Endothelial cell of umbilical vein (primary cell): ENCODE measurements at regions not wholly inside any gene's neighbourhood (a gene's known extent, or its start where the extent isn't known, plus 50 kb on each side); places are given as distances from the start of the nearest gene placed in this dataset.

ENCODE experiments used
- BruUV-seq: library from RNA; stranded (reverse); fragments of 400-500 nt; replicated peaks from 2 replicates; lab custom pipeline; 2021; lab: Mats Ljungman, UMichigan
- CTCF ChIA-PET: fragments of 300-600, 350-600 bp; sonication (Branson Sonifier 250); formaldehyde crosslinking; loops from one replicate; lab custom pipeline; 2021; ENCODE audit warnings: antibody characterized with exemption, inconsistent platforms; lab: Charles Lee
- POLR2A ChIA-PET: fragments of 300-600, 350-600 bp; sonication (Branson Sonifier 250); formaldehyde crosslinking; loops from one replicate; lab custom pipeline; 2021; ENCODE audit warnings: antibody characterized with exemption, inconsistent platforms; lab: Charles Lee
- DNase-seq: peaks from one replicate; pipeline ENCODE4 v3.0.0-alpha.2; 2011; ENCODE audit warnings: low read depth, low spot score
- FAIRE-seq: peaks from 2 replicates; lab custom pipeline; 2011; peaks lifted over from hg19 to GRCh38; lab: Jason Lieb, UNC
- H2AFZ ChIP-seq: 2 replicates; pipeline ENCODE4 v1.6.0; 2012; ENCODE audit warnings: low read depth, low read length, control low read depth, inconsistent platforms
- H3K27ac ChIP-seq: 2 replicates; pipeline ENCODE4 v1.5.1; 2011; ENCODE audit warnings: low read depth, mild to moderate bottlenecking, control low read depth, low read length, moderate library complexity; ENCODE audit not compliant: insufficient read depth
- H3K27me3 ChIP-seq, 2 experiments: 2 replicates each; pipeline versions ENCODE4 v1.6.0 to v1.6.1; 2011; ENCODE audit warnings: low read length in 2 of 2, mixed read lengths in 1 of 2; ENCODE audit not compliant: control insufficient read depth in 2 of 2, insufficient read depth in 2 of 2
- H3K36me3 ChIP-seq, 2 experiments: 2 replicates in 1 of 2; 3 replicates in 1 of 2; pipeline ENCODE4 v1.5.1; 2011; ENCODE audit warnings: low read length in 2 of 2, mild to moderate bottlenecking in 1 of 2, moderate library complexity in 1 of 2; ENCODE audit not compliant: control insufficient read depth in 2 of 2, insufficient read depth in 2 of 2; ENCODE audit errors: extremely low read depth in 1 of 2
- H3K4me1 ChIP-seq: 3 replicates; pipeline ENCODE4 v1.5.1; 2011; ENCODE audit warnings: mild to moderate bottlenecking, low read length; ENCODE audit not compliant: control insufficient read depth, insufficient read depth; ENCODE audit errors: extremely low read depth
- H3K4me2 ChIP-seq: 2 replicates; pipeline ENCODE4 v1.6.1; 2011; ENCODE audit warnings: low read length, control low read depth, mixed read lengths; ENCODE audit not compliant: insufficient read depth
- H3K4me3 ChIP-seq, 3 experiments: fragments of 200-600 bp in 1 of 3; sonication (generic), shearing (Covaris generic) in 1 of 3; replicated peaks in 1 of 3; 2 replicates each; pipeline ENCODE4 v1.5.1; 2011 to 2016; ENCODE audit warnings: control low read depth in 3 of 3, low read length in 3 of 3, mild to moderate bottlenecking in 2 of 3, inconsistent platforms in 1 of 3, low read depth in 1 of 3, moderate library complexity in 1 of 3; ENCODE audit not compliant: insufficient read depth in 1 of 3
- H3K79me2 ChIP-seq: 2 replicates; pipeline ENCODE4 v1.6.0; 2012; ENCODE audit warnings: low read length, inconsistent platforms; ENCODE audit not compliant: control insufficient read depth, insufficient read depth
- H3K9ac ChIP-seq: replicated peaks from 2 replicates; pipeline ENCODE3; 2011; ENCODE audit warnings: low read length, control low read depth; ENCODE audit not compliant: insufficient read depth; ENCODE audit errors: extremely low read depth
- H3K9me1 ChIP-seq: replicated peaks from 3 replicates; pipeline ENCODE4 v1.6.0; 2011; ENCODE audit warnings: mild to moderate bottlenecking, low read length; ENCODE audit not compliant: control insufficient read depth, insufficient read depth; ENCODE audit errors: extremely low read depth
- H3K9me3 ChIP-seq: replicated peaks from 2 replicates; pipeline ENCODE4 v1.5.1; 2012; ENCODE audit warnings: low read length, inconsistent platforms; ENCODE audit not compliant: control insufficient read depth, insufficient read depth
- H4K20me1 ChIP-seq: replicated peaks from 2 replicates; pipeline ENCODE3; 2011; ENCODE audit warnings: mild to moderate bottlenecking, low read length; ENCODE audit not compliant: control insufficient read depth, insufficient read depth; ENCODE audit errors: extremely low read depth
- EZH2 ChIP-seq: IDR thresholded peaks from 2 replicates; pipeline ENCODE4 v1.6.1; 2012; ENCODE audit warnings: borderline replicate concordance, low read depth, mild to moderate bottlenecking, moderate library complexity, low read length, inconsistent platforms; ENCODE audit not compliant: severe bottlenecking
- FOS ChIP-seq: IDR thresholded peaks from 2 replicates; pipeline ENCODE4 v1.6.1; 2011; ENCODE audit warnings: mild to moderate bottlenecking, low read length, moderate library complexity, borderline replicate concordance; ENCODE audit not compliant: insufficient read depth
- GATA2 ChIP-seq: IDR thresholded peaks from 2 replicates; pipeline ENCODE4 v1.7.0; 2011; ENCODE audit warnings: low read depth, mild to moderate bottlenecking, moderate library complexity, mixed read lengths, low read length; ENCODE audit not compliant: insufficient read length, insufficient read depth
- JUN ChIP-seq: IDR thresholded peaks from 2 replicates; pipeline ENCODE4 v1.6.1; 2011; ENCODE audit warnings: borderline replicate concordance, low read depth; ENCODE audit not compliant: insufficient read length, insufficient read depth
- MYC ChIP-seq: IDR thresholded peaks from one replicate; pipeline ENCODE4 v1.6.1; 2011; ENCODE audit warnings: mild to moderate bottlenecking, low read depth, low read length
- POLR2A ChIP-seq: IDR thresholded peaks from 2 replicates; pipeline ENCODE4 v1.6.1; 2012; ENCODE audit warnings: low read depth, mild to moderate bottlenecking, control low read depth, low read length
- POLR2AphosphoS5 ChIP-seq: IDR thresholded peaks from 2 replicates; pipeline ENCODE4 v1.6.1; 2012; ENCODE audit warnings: low read depth, mild to moderate bottlenecking, control low read depth, low read length, moderate library complexity; ENCODE audit not compliant: insufficient read depth
- dilution Hi-C: fragments of 300-500 bp; cut with MboI; formaldehyde crosslinking; loops from one replicate; pipeline ENCODE4 v1.15.0; 2019; ENCODE audit warnings: low sequenced_read_pairs; ENCODE audit not compliant: extremely low pct_ligation_motif_present
- intact Hi-C: fragments of 100-400 bp; cut with micrococcal nuclease; formaldehyde crosslinking; loops from one replicate; pipeline ENCODE4 v1.10.0; 2022
- TF ChIP-seq, protein P1 (sequence below): IDR thresholded peaks from 2 replicates; pipeline ENCODE4 v1.6.1; 2011; ENCODE audit not compliant: insufficient read depth, insufficient read length
- TF ChIP-seq, protein P2 (sequence below), 2 donors: IDR thresholded peaks; 1 replicate in 1 of 2; 2 replicates in 1 of 2; pipeline ENCODE4 v1.5.1; 2011; ENCODE audit warnings: low read length in 2 of 2, mild to moderate bottlenecking in 2 of 2, moderate library complexity in 2 of 2, control low read depth in 1 of 2, inconsistent platforms in 1 of 2, low read depth in 1 of 2; ENCODE audit not compliant: insufficient read depth in 1 of 2; ENCODE audit errors: extremely low read depth in 1 of 2

- H3K27ac ChIP-seq = no peak overlapping the region
- H3K27me3 ChIP-seq = no peaks in the 10 kb centered on the region
- no peaks in the 10 kb centered on the region for H3K79me2 ChIP-seq
- H3K36me3 ChIP-seq = peaks cover 2 to 5% of the 10 kb centered on the region in 2 experiments
- ChIA-PET CTCF (no interaction called here), POLR2A (no interaction called here)
- dilution Hi-C loops = no loop called here
- no peaks in the 10 kb centered on the region for H4K20me1 ChIP-seq
- no TSS peak for BruUV-seq
- no peaks in the 10 kb centered on the region for H3K9me3 ChIP-seq
- intact Hi-C loops = no loop called here
- no peak overlapping the region for H3K4me3 ChIP-seq
- no peaks in the 10 kb centered on the region for H3K4me1 ChIP-seq
- no peak overlapping the region for H3K9ac ChIP-seq
- TF ChIP-seq POLR2A = no peak
- no peak for TF ChIP-seq POLR2AphosphoS5
- TF ChIP-seq, protein P1, sequence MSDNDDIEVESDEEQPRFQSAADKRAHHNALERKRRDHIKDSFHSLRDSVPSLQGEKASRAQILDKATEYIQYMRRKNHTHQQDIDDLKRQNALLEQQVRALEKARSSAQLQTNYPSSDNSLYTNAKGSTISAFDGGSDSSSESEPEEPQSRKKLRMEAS = no peak
- TF ChIP-seq JUN = no peak
- TF ChIP-seq, protein P2, sequence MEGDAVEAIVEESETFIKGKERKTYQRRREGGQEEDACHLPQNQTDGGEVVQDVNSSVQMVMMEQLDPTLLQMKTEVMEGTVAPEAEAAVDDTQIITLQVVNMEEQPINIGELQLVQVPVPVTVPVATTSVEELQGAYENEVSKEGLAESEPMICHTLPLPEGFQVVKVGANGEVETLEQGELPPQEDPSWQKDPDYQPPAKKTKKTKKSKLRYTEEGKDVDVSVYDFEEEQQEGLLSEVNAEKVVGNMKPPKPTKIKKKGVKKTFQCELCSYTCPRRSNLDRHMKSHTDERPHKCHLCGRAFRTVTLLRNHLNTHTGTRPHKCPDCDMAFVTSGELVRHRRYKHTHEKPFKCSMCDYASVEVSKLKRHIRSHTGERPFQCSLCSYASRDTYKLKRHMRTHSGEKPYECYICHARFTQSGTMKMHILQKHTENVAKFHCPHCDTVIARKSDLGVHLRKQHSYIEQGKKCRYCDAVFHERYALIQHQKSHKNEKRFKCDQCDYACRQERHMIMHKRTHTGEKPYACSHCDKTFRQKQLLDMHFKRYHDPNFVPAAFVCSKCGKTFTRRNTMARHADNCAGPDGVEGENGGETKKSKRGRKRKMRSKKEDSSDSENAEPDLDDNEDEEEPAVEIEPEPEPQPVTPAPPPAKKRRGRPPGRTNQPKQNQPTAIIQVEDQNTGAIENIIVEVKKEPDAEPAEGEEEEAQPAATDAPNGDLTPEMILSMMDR (IDR thresholded peaks at IDR 0.05; ENCODE audit: extremely low read depth in 1 of 2, insufficient read depth in 1 of 2, low read depth in 1 of 2, low read length in 2 of 2) = no peak
- TF ChIP-seq FOS = no peak
- no peak for TF ChIP-seq MYC
- no peak for TF ChIP-seq GATA2
- TF ChIP-seq EZH2 = no peak
- no peaks in the 10 kb centered on the region for H3K9me1 ChIP-seq
- DNase-seq = no peak
- FAIRE-seq = no peak
- H3K4me2 ChIP-seq = no peak overlapping the region
- no peak overlapping the region for H2AFZ ChIP-seq
Observed at GRCh38 chr6:144746902-144747469, 461.9 kb downstream of the UTRN start.
